ENCODE measurements at regions not wholly inside any gene's neighbourhood (a gene's known extent, or its start where the extent isn't known, plus 50 kb on each side); places are given as distances from the start of the nearest gene placed in this dataset.
A peak's percentile ranks its signal among the peaks of the same experiment; 100 is the strongest.

DNA sequence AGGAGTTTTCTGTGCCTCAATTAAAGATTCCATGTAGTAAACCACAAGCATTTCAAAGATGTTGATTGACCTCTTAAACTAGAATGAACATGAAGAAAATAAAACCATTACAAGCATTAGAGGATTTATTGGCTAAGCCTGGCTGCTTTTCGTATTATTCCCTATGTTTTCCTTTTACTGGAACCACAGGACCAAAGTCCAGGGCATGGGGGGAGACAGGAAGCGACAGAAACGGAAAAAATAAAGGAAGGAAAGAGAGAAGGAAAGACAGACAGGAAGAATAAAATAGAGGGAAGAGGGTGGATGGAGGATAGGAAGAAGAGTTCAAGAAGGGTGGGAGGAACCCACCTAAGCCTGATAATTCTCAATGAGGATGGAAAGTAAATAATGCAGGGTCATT lies 169.9 kb downstream of the SHQ1 start:
- no peaks in the 10 kb centered on the region for H3K27me3 ChIP-seq (ENCODE audit: control insufficient read depth in 1 of 2, insufficient read depth in 2 of 2, low read length in 2 of 2)

DNA sequence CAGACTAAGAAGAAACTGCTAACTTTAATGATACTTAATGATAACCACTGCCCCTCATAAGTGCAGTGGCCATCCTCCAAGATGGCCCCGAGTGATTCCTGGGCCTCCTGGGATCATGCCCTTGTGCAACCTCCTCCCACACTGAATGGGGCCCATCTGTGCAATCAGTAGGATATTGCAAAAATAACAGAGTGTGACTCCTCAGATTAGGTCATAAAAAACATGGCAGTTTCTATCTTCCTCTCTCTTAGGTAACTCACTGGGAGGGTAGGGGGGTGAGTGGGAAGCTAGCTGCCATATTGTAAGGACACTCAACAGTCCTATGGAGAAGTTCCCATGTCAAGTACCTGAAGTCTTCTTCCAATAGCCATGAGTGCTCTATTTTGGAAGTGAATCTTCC lies 173.0 kb downstream of the SHQ1 start:
- H3K27me3 ChIP-seq (ENCODE audit: control insufficient read depth in 1 of 2, insufficient read depth in 2 of 2, low read length in 2 of 2): no peaks in the 10 kb centered on the region
- H3K4me1 ChIP-seq (ENCODE audit: insufficient read depth, low read length): no peaks in the 10 kb centered on the region

More for the DNA sequence above, 169.9 kb downstream of the SHQ1 start:
- no peak overlapping the region for H3K9ac ChIP-seq (ENCODE audit: low read length)
- no peaks in the 10 kb centered on the region for H3K36me3 ChIP-seq (ENCODE audit: insufficient read depth, low read length)
- no peaks in the 10 kb centered on the region for H3K9me3 ChIP-seq (ENCODE audit: low read length)
- no peaks in the 10 kb centered on the region for H3K4me1 ChIP-seq (ENCODE audit: insufficient read depth, low read length)
- H3K4me3 ChIP-seq (ENCODE audit: low read depth in 1 of 2, low read length in 2 of 2): no peak overlapping the region
- H3K27ac ChIP-seq (ENCODE audit: low read depth, low read length): no peak overlapping the region

DNA sequence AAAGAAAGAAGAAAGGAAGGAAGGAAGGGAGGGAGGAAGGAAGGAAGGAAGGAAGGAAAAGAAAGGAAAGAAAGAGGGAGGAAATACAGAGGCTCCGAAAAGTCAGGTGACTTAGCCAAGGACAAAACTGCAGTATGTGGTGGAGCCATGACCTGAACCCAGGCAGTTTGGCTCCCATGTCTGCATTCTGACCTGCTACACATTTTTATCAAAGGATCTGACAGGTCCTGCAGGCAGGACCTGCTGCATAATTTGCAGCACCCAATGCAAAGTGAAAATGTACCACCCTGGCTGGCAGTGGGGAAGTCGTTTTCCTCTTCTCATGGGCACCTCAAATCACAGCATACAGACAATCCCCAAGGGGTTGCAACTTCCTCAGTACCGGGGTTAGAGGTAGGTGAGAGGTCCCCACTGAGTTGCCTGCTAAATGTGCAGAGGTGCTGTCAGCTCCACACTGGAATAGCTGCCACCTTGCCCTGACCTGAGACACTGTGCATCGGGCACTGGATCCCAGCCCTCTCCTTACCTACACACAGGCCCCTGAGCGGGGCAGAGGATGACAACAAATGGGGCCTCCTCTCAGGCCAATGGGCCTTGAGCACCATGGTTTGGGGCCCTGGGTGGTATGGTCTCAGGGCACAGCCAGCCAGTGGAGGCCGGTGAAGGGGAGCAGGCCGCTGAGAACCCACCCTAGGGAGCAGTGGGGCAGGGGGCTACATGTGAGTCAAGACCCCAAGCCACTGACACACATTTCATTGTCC lies 175.1 kb downstream of the SHQ1 start:
- Histone ChIP-seq H3K27ac (ENCODE audit: low read depth, low read length) (no peak overlapping the region), H3K4me1 (ENCODE audit: insufficient read depth, low read length) (no peaks in the 10 kb centered on the region), H3K9ac (ENCODE audit: low read length) (no peak overlapping the region), H3K27me3 (ENCODE audit: control insufficient read depth in 1 of 2, insufficient read depth in 2 of 2, low read length in 2 of 2) (no peaks in the 10 kb centered on the region), H3K4me3 (ENCODE audit: low read depth in 1 of 2, low read length in 2 of 2) (no peak overlapping the region), H3K9me3 (ENCODE audit: low read length) (no peaks in the 10 kb centered on the region), H3K36me3 (ENCODE audit: insufficient read depth, low read length) (no peaks in the 10 kb centered on the region)

More for the DNA sequence above, 173.0 kb downstream of the SHQ1 start:
- Histone ChIP-seq H3K4me3 (ENCODE audit: low read depth in 1 of 2, low read length in 2 of 2) (no peak overlapping the region), H3K36me3 (ENCODE audit: insufficient read depth, low read length) (no peaks in the 10 kb centered on the region), H3K9ac (ENCODE audit: low read length) (no peak overlapping the region), H3K9me3 (ENCODE audit: low read length) (no peaks in the 10 kb centered on the region), H3K27ac (ENCODE audit: low read depth, low read length) (no peak overlapping the region)

DNA sequence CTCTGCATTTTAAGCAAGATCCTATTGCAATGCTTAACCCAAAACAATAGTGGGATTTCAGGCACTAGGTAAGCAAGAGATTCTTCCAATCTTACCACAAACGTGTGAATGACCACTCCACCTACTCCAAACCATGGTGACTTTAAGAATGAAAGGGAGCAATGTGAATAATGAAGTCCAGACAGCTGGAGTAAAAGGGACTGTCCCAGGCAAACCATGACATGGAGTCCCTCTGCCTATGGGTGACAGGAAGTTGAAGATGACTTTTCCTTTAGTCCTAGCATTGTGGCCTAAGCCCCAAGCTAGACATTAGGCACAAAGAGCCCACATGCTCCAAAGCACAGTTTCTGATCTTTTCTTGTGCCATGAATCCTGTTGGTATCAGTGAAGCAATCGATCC lies 179.0 kb downstream of the SHQ1 start:
- no peaks in the 10 kb centered on the region for H3K27me3 ChIP-seq (ENCODE audit: control insufficient read depth in 1 of 2, insufficient read depth in 2 of 2, low read length in 2 of 2)
- H3K4me1 ChIP-seq (ENCODE audit: insufficient read depth, low read length): no peaks in the 10 kb centered on the region
- no peak overlapping the region for H3K4me3 ChIP-seq (ENCODE audit: low read depth in 1 of 2, low read length in 2 of 2)
- H3K27ac ChIP-seq (ENCODE audit: low read depth, low read length): no peak overlapping the region
- H3K36me3 ChIP-seq (ENCODE audit: insufficient read depth, low read length): no peaks in the 10 kb centered on the region
- H3K9me3 ChIP-seq (ENCODE audit: low read length): no peaks in the 10 kb centered on the region
- H3K9ac ChIP-seq (ENCODE audit: low read length): no peak overlapping the region

DNA sequence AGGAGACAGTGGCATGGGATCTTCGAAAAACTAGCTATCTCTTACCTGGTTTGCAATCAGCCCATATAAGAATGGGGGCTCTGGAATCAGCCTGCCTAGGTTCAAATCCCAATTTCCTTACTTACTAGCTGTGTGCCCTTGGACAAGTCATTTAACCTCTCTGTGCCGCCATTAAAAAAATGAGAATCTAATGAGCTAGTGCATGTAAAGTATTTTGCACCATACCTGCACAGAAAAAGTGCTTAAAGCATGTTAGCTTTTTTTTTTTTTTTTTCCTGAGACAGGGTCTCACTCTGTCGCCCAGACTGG lies 181.8 kb downstream of the SHQ1 start:
- no peaks in the 10 kb centered on the region for H3K9me3 ChIP-seq (ENCODE audit: low read length)
- no peaks in the 10 kb centered on the region for H3K36me3 ChIP-seq (ENCODE audit: insufficient read depth, low read length)
- no peaks in the 10 kb centered on the region for H3K4me1 ChIP-seq (ENCODE audit: insufficient read depth, low read length)
- no peaks in the 10 kb centered on the region for H3K27me3 ChIP-seq (ENCODE audit: control insufficient read depth in 1 of 2, insufficient read depth in 2 of 2, low read length in 2 of 2)
- H3K9ac ChIP-seq (ENCODE audit: low read length): no peak overlapping the region
- no peak overlapping the region for H3K4me3 ChIP-seq (ENCODE audit: low read depth in 1 of 2, low read length in 2 of 2)
- no peak overlapping the region for H3K27ac ChIP-seq (ENCODE audit: low read depth, low read length)

DNA sequence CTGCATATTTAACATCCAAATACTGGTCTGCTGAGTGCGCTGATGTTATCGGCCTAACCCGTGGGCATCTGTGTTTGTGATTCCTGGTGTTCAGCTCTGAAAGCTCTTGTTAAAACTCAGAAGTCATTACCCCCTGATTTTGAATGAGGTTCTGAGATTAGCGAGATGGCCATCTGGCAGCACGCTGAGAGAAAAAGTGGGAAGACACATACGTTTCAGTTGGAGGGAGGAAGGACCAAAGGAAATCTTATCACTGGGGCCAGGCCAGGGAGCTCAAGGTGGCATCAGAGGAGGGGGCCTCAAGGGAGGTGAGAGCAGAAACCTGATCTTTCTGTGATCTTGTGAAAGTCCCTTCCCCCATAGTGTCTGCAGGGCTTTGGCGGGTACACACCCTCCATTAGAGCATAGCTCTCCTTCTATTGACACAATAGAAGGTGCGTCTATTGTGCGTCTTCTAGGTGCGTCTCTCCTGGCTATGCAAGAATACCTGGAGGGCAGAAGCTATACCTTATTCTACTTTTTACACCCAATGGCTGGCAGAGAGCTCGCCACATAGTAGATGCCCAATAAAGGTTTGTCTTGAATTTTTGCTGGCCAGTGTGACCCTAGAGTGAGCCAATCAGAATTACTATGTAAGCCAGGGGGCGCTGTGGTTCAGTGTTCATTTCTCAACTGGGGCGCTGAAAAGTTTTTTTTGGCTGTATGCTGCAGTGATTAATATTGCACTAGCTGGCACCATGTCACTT lies 182.4 kb downstream of the SHQ1 start:
- Histone ChIP-seq H3K4me3 (ENCODE audit: low read depth in 1 of 2, low read length in 2 of 2) (no peak overlapping the region), H3K9me3 (ENCODE audit: low read length) (no peaks in the 10 kb centered on the region), H3K9ac (ENCODE audit: low read length) (no peak overlapping the region), H3K36me3 (ENCODE audit: insufficient read depth, low read length) (no peaks in the 10 kb centered on the region), H3K27ac (ENCODE audit: low read depth, low read length) (no peak overlapping the region), H3K4me1 (ENCODE audit: insufficient read depth, low read length) (peaks cover 1% of the 10 kb centered on the region), H3K27me3 (ENCODE audit: control insufficient read depth in 1 of 2, insufficient read depth in 2 of 2, low read length in 2 of 2) (no peaks in the 10 kb centered on the region)

DNA sequence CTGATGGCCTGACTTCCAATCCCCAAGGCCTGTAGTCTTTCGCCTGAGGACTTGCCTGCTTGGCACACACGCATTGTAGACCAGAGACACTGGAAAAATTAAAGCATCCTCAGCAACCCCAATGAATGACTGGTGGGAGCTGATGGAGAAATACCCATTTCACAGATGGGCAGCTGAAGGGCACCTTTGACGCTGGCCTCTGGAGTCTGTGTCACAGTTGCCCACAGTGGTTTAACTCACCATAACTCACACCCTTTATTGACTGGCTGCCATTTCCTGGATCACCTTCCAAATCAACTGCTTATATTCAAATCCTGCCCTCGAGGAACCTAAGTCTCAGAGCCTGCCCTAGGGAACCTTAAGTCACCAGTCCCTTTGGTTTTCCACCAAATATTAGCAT lies 183.1 kb downstream of the SHQ1 start:
- Histone ChIP-seq H3K4me3 (ENCODE audit: low read depth in 1 of 2, low read length in 2 of 2) (no peak overlapping the region), H3K27me3 (ENCODE audit: control insufficient read depth in 1 of 2, insufficient read depth in 2 of 2, low read length in 2 of 2) (no peaks in the 10 kb centered on the region), H3K4me1 (ENCODE audit: insufficient read depth, low read length) (peaks cover 9% of the 10 kb centered on the region), H3K36me3 (ENCODE audit: insufficient read depth, low read length) (no peaks in the 10 kb centered on the region), H3K9ac (ENCODE audit: low read length) (no peak overlapping the region), H3K9me3 (ENCODE audit: low read length) (no peaks in the 10 kb centered on the region), H3K27ac (ENCODE audit: low read depth, low read length) (no peak overlapping the region)

DNA sequence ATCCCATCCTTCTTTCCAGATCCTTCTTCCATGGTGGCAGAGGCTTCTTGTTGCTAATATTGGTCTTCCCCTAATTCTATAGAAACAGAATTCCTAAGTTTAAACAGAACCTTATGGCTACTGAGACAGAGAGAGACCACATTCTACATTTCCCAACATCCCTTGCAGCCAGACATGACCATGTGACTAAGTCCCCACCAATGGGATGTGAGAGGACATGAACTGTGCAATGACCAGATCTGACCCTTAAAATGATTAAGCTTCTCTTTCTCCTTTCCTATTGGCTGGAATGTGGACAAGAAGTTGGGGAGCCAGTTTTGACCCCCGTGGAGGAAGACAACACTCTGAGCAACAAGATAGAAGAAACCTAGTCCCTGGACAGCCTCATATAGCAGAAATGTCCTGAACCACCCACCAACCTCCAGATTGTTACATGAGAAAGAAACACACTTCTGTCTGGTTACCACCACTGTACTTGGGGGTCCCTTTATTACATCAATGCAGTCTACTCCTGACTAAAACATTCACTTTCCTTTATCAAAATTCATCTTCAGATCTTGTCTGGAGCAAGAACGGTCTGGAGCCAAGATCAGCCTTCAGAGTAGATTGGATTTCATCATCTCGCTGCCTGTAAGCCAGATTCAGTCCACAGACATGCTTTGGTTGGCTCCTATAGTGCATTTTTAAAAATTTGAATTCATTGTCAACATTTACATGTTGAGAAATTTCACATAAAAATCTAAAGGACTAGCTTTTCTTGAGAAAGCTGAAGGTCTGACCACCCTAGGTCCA lies 183.9 kb downstream of the SHQ1 start:
- Histone ChIP-seq H3K36me3 (ENCODE audit: insufficient read depth, low read length) (no peaks in the 10 kb centered on the region), H3K9ac (ENCODE audit: low read length) (no peak overlapping the region), H3K27me3 (ENCODE audit: control insufficient read depth in 1 of 2, insufficient read depth in 2 of 2, low read length in 2 of 2) (no peaks in the 10 kb centered on the region), H3K27ac (ENCODE audit: low read depth, low read length) (no peak overlapping the region), H3K9me3 (ENCODE audit: low read length) (no peaks in the 10 kb centered on the region), H3K4me1 (ENCODE audit: insufficient read depth, low read length) (peaks cover 14% of the 10 kb centered on the region), H3K4me3 (ENCODE audit: low read depth in 1 of 2, low read length in 2 of 2) (no peak overlapping the region)

DNA sequence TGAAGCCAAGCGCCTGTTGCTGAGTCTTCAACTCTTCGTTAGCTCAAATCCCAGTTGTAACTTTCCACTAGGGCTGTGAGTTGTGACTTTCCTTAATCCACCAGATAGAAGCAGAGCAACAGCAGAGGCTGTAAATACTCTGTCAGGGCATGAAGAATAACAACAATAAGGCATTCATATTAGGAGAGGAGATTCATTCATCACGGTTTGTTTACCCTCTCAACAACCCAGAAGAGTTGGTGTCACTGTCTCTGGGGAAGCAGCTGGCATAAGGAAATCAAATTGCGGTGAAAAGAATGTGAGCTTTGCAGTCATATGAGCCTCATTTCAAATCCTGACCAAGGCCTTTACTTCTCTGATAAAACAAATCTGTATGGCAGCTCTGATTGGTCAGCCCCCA lies 184.8 kb downstream of the SHQ1 start:
- no peaks in the 10 kb centered on the region for H3K9me3 ChIP-seq (ENCODE audit: low read length)
- H3K27me3 ChIP-seq (ENCODE audit: control insufficient read depth in 1 of 2, insufficient read depth in 2 of 2, low read length in 2 of 2): no peaks in the 10 kb centered on the region
- H3K36me3 ChIP-seq (ENCODE audit: insufficient read depth, low read length): no peaks in the 10 kb centered on the region
- no peak overlapping the region for H3K27ac ChIP-seq (ENCODE audit: low read depth, low read length)
- H3K9ac ChIP-seq (ENCODE audit: low read length): no peak overlapping the region
- no peak overlapping the region for H3K4me3 ChIP-seq (ENCODE audit: low read depth in 1 of 2, low read length in 2 of 2)
- peaks cover 14% of the 10 kb centered on the region for H3K4me1 ChIP-seq (ENCODE audit: insufficient read depth, low read length)

DNA sequence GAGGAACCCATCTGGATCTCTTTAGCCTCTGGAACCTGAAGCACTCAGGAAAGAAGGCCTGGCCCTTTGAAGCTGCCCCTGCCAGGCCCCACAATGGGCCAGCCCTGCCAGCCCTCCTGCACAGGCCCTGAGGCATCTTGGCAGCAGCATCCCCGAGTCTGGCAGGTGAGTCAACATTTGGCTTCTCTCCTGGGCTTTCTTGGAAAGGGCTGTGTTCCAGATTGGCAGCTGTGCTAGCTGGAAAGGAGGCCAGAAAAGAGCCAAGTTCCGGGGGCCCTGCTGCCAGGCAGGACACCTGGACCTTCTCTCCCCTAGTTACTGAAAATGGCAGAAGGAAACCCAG lies 187.2 kb downstream of the SHQ1 start:
- H3K36me3 ChIP-seq (ENCODE audit: insufficient read depth, low read length): no peaks in the 10 kb centered on the region
- H3K4me1 ChIP-seq (ENCODE audit: insufficient read depth, low read length): peaks cover 14% of the 10 kb centered on the region
- peak overlapping the region; percentile 36 for H3K27ac ChIP-seq (ENCODE audit: low read depth, low read length)
- no peaks in the 10 kb centered on the region for H3K9me3 ChIP-seq (ENCODE audit: low read length)
- no peak overlapping the region for H3K4me3 ChIP-seq (ENCODE audit: low read depth in 1 of 2, low read length in 2 of 2)
- no peak overlapping the region for H3K9ac ChIP-seq (ENCODE audit: low read length)
- H3K27me3 ChIP-seq (ENCODE audit: control insufficient read depth in 1 of 2, insufficient read depth in 2 of 2, low read length in 2 of 2): no peaks in the 10 kb centered on the region

DNA sequence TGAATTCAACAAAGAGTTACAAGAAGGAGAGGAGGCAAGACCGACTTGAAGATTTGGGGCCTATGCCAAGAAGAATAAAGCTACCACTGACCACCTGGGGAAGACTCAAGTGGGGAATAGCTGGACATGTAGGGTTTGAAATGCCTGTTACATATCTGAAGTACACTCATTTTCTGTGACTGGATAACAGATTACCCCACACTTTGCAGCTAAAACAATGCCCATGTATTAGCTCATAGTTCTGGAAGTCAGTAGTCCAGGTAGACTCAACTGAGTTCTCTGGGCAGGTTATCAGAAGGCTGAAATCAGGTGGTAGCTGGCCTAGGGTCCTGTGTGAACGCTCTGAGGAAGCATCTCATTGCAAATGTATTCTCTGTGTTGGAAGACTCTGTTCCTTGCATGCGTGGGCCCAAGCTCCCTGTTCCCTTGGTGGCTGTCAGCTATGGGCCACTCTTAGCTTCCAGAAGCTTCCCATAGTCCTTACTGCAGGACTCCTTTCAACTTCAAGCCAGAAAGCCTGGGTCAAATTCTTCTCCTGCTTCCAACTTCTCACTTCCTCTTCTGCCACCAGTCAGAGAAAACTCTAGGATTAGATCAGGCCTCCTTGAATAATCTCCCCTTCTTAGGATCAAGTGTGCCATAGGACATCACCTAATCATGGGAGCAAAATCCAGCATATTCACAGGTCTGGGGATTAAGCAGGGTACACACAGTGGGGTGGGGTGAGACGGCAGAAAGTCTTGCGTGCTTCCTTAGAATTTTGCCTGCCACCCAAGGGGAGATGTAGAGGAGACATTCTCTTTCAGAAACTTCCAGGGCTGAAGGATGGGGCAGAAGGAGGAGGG lies 187.8 kb downstream of the SHQ1 start:
- Histone ChIP-seq H3K4me3 (ENCODE audit: low read depth in 1 of 2, low read length in 2 of 2) (no peak overlapping the region), H3K27ac (ENCODE audit: low read depth, low read length) (no peak overlapping the region), H3K36me3 (ENCODE audit: insufficient read depth, low read length) (no peaks in the 10 kb centered on the region), H3K9me3 (ENCODE audit: low read length) (no peaks in the 10 kb centered on the region), H3K27me3 (ENCODE audit: control insufficient read depth in 1 of 2, insufficient read depth in 2 of 2, low read length in 2 of 2) (peaks cover 0 to 4% of the 10 kb centered on the region in 2 donors), H3K4me1 (ENCODE audit: insufficient read depth, low read length) (peaks cover 14% of the 10 kb centered on the region), H3K9ac (ENCODE audit: low read length) (no peak overlapping the region)

Measured in muscle layer of colon (tissue), 2 donors.